Myocyte (in vitro differentiated cells): ENCODE measurements at regions not wholly inside any gene's neighbourhood (a gene's known extent, or its start where the extent isn't known, plus 50 kb on each side); places are given as distances from the start of the nearest gene placed in this dataset.
A peak's percentile ranks its signal among the peaks of the same experiment; 100 is the strongest.
"Not testable (repeated sequence)": the region's sequence is repeated elsewhere in the genome, so short reads cannot be mapped to it uniquely, and the experiment has no call there.

Source experiments
- DNase-seq: peaks from one replicate; pipeline ENCODE4 v3.0.0-alpha.2; 2012; ENCODE audit warnings: low read depth

DNA sequence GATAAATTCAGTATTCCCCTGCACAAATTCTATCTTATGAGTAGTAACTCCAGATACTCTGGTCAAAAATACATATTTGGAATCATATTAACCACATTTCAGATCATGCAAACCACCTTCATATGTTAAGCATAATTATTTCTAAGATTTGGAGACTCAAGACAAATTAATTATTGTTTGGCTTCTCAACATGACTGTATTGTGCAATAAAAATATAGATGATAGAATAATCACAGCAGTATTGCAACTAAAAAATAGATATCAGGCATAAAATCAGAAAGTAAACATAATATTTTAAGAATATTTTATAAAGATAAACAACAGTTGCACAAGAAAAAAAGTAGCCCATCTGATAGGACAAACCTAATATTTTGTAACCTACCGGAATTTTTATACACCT lies 1767.6 kb upstream of the NUDT12 start:
- no peak for DNase-seq

DNA sequence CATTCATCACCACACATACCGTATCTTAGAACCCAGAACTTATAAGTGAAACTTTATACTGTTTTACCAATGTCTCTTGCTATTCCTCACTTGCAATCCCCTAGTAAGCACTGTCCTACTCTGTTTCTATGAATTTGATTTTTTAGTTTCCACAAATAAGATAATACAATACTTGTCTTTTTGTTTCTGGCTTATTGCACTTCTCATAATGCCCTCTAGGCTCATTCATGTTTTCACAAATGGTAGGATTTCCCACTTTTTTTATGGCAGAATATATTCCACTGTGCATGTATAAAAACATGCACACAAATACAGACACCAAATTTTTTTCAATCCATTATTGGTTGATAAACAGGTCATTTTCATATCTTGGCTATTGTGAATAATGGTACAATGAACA lies 1742.3 kb upstream of the NUDT12 start:
- no peak for DNase-seq

DNA sequence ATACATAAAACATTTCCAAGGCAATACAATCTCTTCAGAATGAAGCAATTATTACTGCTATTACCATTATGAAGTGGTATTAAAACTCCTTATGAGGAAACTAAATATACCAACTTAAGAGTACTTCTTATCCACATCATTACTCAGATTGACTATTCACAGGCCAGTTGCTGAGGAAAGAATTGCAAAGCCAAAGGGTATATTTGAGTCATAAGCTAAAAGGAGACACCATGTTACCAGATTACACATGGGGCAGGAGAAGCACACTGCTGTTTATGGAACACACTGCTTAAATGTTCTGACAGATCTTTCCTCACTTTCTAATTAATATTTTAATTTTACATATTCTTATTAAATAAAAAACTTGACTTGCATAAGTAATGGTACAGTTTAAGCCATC lies 1726.4 kb upstream of the NUDT12 start:
- peak; percentile 59 for DNase-seq

DNA sequence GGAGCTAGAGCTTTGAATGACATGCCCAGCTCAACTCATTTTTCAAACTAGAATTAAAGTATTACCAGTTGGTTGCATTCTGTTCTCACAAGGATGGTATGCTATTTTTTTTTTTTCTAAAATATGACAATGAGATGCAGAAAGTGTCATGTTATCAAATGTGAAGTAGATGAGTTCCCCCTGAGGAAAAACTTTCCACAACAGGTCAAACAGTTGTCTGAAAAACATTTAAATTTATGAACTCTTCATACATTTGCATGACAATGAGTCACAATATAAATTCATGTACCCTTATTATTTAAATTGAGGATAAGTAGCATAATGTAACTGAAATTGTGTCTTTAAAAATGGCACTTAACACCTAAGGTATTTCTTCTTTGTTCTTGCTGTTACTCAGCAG lies 1720.5 kb upstream of the NUDT12 start:
- DNase-seq: no peak

DNA sequence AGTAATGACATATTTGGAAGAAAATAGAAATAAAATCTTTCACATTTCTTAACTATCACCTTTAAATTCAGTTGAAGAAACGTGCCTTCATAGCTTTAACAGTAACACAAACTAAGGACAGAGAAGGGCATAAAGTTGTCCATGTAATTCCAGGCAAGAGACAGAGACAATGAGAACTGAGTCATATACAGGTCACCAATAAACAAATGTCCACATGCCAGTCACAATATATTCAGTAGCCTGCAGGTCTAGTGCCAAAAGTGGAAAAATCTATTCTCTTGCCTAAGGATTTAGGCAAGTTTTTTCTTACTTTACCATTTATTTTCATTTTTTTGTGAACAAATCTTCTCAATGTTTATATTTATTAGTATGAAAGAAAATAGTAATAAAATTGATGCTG lies 1711.5 kb upstream of the NUDT12 start:
- no peak for DNase-seq

DNA sequence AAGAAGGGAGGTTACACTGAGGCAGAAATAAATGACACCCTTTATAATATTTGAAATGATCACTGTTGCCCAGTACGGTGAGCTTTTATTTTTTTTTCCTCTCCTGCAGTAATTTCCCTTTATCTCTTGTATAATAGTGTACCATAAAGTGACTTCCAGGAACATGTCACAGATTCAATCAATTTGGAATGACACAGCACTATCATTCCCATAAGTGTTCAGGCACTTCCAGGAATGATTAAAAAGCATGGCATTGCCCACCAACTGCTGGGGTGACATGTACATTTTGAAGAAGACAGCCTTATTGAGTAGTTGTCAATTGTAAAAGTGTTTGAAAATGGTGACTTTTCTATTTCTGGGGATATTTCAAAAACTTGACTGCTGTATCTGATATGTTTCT lies 1700.9 kb upstream of the NUDT12 start:
- no peak for DNase-seq

DNA sequence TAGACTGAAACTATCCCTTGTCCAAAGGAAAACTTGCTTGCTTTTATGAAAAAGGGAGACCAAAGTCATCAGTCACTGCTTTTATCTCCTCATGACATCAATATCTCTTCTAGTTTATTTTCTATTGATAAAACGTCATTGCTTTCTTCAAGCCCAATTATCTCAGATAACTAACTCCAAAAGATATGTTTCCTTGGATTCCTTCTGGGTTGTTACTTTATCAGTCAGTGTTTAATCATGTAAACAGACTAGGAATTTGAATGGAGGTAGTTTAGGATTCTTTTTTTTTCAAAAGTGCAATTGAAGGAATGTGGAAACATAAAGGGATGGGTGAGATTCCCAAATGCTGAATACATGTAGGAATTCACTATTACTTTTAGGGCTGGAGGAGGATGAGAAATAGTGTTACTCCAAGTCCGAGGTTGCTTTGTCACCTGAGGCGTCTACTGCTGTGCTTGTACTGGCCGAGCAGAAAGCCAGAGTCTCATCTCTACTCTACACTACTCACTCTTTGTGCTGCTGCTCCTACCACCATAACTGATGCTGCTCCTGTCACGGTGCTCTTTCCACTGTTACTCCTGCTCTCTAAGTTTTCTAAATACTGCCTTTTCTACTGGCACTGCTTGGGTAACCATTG lies 1697.1 kb upstream of the NUDT12 start:
- DNase-seq: no peak

DNA sequence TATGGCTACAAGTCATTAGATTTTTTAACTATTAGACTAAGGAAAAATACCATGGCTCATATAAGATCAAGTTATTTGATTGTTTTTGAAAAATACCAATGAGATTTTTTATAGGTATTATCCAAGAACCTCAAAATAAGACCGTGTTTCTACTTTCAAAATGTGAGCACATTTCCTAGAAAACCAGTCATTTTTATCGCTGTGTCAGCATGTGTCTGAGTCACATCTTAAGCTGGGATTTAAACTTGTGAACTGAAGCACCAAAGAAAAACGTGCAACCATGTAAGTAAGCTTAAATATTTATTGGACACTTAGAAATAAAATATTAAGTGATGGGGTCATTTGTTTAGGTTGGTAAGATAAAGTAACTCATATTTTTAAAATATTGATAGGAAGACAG lies 1676.0 kb upstream of the NUDT12 start:
- DNase-seq: no peak

DNA sequence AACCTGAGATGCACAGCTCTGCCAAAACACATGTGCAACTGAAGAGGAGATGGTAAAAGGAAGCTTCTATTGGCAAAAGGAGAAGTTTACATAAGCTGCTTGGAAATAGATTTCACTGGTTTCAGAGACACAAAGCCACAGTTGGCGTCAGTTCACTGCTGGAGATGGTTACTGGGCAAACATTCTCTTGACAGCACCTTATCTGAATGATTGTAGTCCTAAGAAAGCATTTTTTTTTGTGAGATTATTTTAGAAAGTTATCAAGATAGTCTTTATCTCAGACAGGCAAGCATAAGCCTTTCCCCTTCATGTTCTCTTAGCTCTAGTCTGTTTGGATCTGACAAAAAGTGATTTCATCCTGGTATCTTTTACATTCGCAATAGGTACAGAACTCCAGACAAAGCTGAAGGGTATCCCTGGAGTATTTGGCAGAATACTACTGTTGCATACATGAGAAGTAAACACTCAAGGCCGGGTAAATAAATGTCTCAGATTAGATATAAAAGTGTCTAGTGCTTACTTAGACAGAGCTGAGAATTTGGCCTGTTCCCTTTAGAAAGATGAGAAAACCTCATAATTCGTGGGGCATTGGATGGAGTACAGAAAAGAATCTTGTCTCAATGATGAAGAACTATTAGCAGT lies 1668.0 kb upstream of the NUDT12 start:
- no peak for DNase-seq

DNA sequence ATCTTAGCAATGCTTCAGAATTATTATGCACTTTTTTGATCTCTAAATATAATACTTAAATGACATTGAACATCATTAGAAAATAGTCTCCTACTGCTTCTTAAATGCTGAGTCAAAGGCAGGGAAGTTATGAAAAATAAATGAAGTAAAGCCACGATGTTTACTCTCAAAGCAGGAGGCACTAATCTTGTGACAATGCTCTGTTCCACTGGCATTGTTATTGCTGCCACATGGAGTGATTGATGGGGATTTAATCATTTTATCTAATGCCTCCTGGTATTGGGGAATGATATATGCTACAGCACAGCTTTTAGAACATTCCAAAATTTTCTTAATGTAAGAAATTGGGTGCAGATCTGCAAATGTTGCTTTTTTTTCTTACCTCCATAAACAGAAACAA lies 1655.4 kb upstream of the NUDT12 start:
- DNase-seq: no peak

DNA sequence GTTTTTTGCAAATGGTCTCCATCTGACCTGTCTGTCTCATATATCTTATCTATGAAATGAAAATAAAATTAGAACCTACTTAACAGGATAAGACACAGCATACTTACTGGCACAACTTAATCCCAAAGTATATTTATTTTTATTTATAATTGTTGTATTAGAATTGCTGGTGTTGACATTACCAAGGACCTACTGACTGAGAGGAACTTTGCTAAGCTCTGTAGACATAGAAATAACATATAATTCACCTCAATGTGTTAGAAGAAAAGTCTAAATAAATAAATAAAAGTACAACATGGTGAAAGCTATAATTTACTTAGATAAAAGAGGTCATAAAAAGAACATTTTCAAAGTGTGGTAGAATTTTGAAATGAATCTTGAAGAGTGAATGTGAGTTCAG lies 1650.5 kb upstream of the NUDT12 start:
- DNase-seq: no peak

DNA sequence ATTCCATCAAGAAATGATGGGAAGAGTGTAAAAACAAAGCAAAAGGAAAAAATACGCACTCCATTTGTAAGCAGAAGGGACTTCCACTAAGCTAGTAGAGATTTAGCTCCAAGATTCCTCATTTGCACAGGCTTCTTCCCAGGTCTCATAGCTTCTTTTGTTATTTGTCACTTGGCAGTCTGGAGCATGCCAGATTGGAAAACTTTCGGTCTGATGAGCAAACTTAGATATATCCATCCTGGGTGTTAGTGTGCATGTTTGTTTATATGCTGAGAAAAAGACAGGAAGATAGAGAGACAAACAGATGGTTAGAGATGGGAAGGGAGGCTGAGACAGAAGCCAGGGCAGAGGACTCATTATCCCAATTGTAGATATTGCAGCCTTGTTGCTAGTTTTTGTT lies 1644.5 kb upstream of the NUDT12 start:
- DNase-seq: peak; percentile 1

DNA sequence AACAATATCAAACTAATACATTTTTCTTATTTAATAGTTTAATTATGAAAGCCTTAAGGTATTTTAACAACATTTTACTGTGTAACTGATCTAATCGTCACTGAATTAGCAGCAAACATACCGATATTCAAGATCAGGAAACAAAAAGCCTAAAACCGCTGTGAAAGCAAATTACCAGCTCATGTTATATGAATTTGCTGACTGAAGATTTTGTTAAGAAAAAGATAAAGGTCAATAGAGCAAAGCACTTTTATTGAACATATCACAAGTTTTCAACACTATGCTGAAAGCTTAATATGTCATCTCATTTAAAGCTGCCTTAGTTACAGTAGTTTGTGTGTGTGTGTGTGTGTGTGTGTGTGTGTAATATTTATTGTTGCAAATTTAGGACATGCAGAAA lies 1634.9 kb upstream of the NUDT12 start:
- DNase-seq: no peak

DNA sequence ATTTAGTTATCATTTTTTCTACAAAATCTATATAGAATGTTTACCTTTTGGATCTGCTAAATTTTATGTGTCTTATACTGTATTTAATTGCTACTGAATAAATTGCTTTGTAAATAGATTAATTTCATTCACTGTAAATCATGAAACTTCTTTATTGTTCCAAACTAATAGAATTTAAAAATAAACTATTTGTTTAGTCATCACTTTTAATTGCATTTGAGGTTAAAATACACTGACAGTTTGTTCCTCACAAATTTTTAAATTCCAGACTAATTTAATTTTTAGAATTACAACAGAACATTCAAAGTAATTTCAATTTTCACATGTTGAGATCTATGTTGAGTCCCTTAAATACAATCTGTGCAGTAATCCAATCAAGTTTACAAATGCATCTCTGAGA lies 1633.2 kb upstream of the NUDT12 start:
- DNase-seq: no peak

DNA sequence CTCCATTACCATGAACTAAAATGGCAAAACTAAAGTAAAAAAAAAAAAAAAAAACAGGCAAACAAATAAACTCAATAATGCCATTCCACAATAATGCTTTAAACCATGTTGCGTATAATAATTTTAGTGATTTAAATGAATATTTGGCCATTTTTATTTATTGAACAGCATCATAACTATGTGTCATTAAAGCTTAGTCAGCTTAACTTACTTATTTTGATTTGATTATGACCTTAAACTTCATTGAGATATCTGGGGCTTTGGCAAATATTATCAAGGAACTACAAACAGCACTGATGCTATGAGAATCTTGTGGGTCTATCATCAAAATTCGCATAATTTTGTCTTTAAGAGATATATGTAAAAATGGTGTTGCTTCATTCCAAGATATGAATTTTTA lies 1610.3 kb upstream of the NUDT12 start:
- no peak for DNase-seq

DNA sequence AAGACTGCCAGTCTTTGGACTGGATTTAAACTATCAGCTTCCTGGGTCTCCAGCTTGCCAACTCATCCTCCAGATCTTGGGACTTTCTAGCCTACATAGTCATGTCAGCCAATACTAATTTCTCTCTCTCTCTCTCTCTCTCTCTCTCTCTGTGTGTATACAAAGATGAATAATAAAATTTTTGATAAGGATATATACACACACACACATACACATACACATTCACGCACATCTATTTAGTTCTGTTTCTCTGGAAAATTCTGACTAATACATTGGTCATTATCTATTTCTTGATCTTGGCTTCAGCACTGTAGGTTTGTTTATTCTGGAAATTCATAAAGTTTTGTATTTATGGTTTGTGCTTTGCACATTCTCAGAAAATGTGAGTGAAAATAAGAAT lies 1606.2 kb upstream of the NUDT12 start:
- DNase-seq: no peak

DNA sequence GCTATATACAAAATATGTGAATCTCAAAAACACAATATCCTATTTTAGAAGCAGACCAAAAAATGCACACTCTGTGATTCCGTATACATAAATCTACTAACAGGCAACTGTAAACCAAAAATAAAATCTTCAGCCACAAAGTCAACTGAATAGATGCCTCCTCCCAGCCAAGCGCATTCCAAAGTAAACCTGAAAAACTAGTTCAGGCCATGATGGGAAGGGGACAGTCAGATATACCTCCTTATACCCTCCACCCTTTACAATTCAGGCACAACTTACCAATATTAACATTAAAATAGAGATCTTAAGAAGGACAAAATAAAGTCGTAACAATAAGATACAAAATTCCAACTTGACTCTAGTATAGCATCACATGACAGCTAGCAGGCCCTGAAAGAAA lies 1604.5 kb upstream of the NUDT12 start:
- DNase-seq: no peak

DNA sequence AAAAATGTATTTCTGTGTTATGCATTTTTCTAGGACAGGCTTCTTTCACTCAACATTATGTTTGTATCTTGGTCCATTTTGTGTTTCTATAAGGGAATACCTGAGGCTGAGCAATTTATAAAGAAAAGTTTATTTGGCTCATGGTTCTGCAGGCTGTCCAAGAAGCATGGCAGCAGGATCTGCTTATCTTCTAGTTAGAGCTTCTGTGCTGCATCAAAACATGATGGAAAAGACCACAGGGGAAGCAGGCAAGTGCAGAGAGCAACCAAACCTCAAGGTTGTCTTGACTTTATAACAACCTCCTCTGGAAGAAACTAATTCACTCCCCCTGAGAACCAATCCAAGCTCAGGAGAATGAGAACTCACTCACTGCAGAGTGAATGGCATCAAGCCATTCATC lies 1601.0 kb upstream of the NUDT12 start:
- no peak for DNase-seq

DNA sequence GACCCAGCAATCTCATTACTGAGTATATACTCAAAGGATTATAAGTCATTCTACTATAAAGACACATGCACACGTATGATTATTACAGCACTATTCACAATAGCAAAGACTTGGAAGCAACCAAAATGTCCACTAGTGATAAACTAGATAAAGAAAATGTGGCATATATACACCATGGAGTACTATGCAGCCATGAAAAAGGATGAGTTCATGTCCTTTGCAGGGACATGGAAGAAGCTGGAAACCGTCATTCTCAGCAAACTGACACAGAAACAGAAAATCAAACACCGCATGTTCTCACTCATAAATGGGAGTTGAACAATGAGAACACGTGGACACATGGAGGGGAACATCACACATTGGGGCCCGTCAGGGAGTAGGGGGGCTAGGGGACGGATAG lies 1600.0 kb upstream of the NUDT12 start:
- not testable (repeated sequence) for DNase-seq

DNA sequence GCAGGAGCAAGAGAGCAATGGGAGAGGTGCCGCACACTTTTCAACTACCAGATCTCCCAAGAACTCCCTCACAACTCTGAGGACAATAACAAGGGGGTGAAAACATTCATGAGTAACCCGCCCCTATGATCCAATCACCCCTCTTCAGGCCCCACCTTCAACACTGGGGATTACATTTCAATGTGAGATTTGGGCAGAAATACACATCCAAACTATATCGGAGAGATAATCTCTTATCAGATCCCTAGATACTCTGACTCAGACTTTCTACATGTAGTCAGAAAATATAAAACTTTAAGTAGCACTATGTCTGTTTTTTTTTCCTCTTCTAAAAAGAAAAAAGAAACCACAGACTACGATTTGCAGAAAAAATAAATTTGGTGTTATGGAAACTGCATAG lies 1595.9 kb upstream of the NUDT12 start:
- DNase-seq: no peak

DNA sequence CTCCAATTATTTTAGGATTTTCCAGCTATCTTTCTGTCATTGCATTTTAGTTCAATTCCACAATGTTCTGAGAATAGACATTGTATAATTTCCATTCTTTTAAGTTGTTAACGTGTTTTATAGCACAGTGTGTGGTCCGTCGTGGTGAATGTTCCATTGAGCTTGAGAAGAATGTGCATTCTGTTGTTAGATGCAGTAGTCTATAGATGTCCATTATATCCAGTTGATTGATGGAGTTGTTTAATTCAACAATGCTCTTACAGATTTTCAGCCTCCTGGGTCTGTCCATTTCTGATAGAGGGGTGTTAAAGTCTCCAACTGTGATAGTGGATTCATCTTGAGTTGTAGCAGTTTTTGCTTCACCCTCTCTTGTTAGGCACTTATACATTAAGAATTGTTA lies 1587.7 kb upstream of the NUDT12 start:
- DNase-seq: no peak

DNA sequence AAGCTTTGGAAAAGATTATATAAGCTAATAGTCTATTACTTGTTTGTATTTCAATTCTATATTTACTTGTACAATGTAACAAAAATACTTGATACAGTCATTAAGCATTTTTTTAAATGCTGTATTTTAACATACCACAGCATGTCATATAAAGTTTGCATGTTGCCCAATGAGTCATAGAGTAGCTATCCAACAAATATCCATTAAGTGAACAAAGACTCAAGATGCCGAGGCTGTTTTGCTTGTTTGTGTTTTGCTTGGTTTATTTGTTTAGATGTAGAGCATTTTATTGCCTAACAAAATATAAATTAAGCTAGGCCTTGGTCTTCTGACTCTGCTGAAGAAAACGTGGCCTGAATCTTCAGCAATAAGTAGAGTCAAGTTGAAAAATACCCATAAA lies 1584.3 kb upstream of the NUDT12 start:
- no peak for DNase-seq

DNA sequence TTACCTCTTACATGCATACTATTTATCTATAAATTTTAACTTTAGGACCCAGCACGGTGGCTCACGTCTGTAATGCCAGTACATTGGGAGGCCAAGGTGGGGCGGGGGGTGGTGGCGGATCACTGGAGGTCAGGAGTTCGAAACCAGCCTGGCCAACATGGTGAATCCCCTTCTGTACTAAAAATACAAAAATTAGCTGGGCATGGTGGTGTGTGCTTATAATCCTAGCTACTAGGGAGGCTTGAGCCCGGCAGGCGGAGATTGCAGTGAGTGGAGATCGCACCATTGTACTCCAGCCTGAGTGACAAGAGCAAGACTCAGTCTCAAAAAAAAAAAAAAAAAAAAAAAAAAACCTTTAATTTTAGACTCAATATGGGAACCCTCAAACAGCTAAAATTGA lies 1582.6 kb upstream of the NUDT12 start:
- DNase-seq: no peak

DNA sequence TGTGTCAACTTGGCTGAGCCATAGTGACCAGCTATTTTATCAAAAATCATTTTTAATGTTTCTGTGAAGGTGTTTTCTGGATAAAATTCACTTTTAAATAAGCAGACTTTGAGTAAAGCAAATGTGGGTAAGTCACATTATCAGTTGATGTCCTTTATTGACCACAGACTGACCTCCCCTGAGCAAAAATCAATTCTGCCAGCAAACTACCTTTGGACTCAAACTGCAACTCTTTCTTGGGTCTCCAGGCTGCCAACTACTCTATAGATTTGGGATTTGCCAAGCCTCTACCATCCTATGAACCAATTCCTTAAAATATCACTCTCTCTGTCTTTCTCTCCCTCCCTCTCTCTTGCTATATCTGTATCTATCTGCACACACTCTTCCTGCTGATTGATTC lies 1571.7 kb upstream of the NUDT12 start:
- DNase-seq: no peak
